Neural cell (in vitro differentiated cells): ENCODE measurements at regions not wholly inside any gene's neighbourhood (a gene's known extent, or its start where the extent isn't known, plus 50 kb on each side); places are given as distances from the start of the nearest gene placed in this dataset.

ENCODE experiments used
- H2AFZ ChIP-seq: fragments of 200-600, 300-800 bp; sonication (generic), shearing (Covaris generic); 2 replicates; pipeline ENCODE4 v1.6.0; 2014; ENCODE audit warnings: low read depth, mild to moderate bottlenecking, antibody characterized with exemption, low read length, moderate library complexity
- H3F3A ChIP-seq: fragments of 200-600 bp; shearing (Covaris generic); 2 replicates; pipeline ENCODE4 v1.6.1; 2016; ENCODE audit warnings: mild to moderate bottlenecking, moderate library complexity, mixed read lengths, antibody characterized with exemption, low read length; ENCODE audit not compliant: insufficient read depth, poor library complexity, severe bottlenecking
- H3K27ac ChIP-seq: fragments of 200-600, 300-800 bp; sonication (generic), shearing (Covaris generic); 2 replicates; pipeline ENCODE4 v1.5.1; 2014; ENCODE audit warnings: mild to moderate bottlenecking, low read length, moderate library complexity
- H3K27me3 ChIP-seq: fragments of 300-800, 200-600 bp; sonication (generic), shearing (Covaris generic); 2 replicates; pipeline ENCODE4 v1.6.0; 2014; ENCODE audit warnings: mild to moderate bottlenecking, low read depth, low read length, moderate library complexity; ENCODE audit not compliant: insufficient read depth
- H3K36me3 ChIP-seq: fragments of 300-800, 200-600 bp; sonication (generic), shearing (Covaris generic); 2 replicates; pipeline ENCODE4 v1.5.1; 2014; ENCODE audit warnings: mild to moderate bottlenecking, antibody characterized with exemption, low read length, moderate library complexity; ENCODE audit not compliant: insufficient read depth
- H3K4me2 ChIP-seq: fragments of 300-800, 200-600 bp; sonication (generic), shearing (Covaris generic); 2 replicates; pipeline ENCODE4 v1.6.0; 2014; ENCODE audit warnings: mild to moderate bottlenecking, low read length
- H3K4me3 ChIP-seq: fragments of 300-800, 200-600 bp; sonication (generic), shearing (Covaris generic); 2 replicates; pipeline ENCODE4 v1.5.1; 2014; ENCODE audit warnings: mild to moderate bottlenecking, low read length, moderate library complexity
- H3K79me2 ChIP-seq: fragments of 200-600 bp; shearing (Covaris generic); replicated peaks from 2 replicates; pipeline ENCODE4 v1.6.0; 2014; ENCODE audit warnings: mild to moderate bottlenecking, low read length, moderate library complexity; ENCODE audit not compliant: insufficient read depth
- H3K9ac ChIP-seq: fragments of 300-800, 200-600 bp; sonication (generic), shearing (Covaris generic); 2 replicates; pipeline ENCODE4 v1.6.1; 2016; ENCODE audit warnings: mild to moderate bottlenecking, low read length, mixed read lengths
- H3K9me2 ChIP-seq: fragments of 200-600 bp; shearing (Covaris generic); 2 replicates; pipeline ENCODE4 v1.6.1; 2016; ENCODE audit warnings: mild to moderate bottlenecking, low read length, mixed read lengths; ENCODE audit not compliant: insufficient read depth
- H3K9me3 ChIP-seq: fragments of 200-600, 300-800 bp; sonication (generic), shearing (Covaris generic); 2 replicates; pipeline ENCODE4 v1.6.1; 2016; ENCODE audit warnings: mild to moderate bottlenecking, mixed run types, low read length, moderate library complexity, mixed read lengths
- H4K20me1 ChIP-seq: fragments of 200-600 bp; shearing (Covaris generic); 2 replicates; pipeline ENCODE4 v1.6.1; 2016; ENCODE audit warnings: mild to moderate bottlenecking, mixed run types; ENCODE audit not compliant: insufficient read depth
- CTCF ChIP-seq: fragments of 450-650 bp; IDR thresholded peaks from 2 replicates; pipeline ENCODE4 v1.5.1; 2014; ENCODE audit warnings: antibody characterized with exemption, mild to moderate bottlenecking, moderate library complexity; ENCODE audit not compliant: poor library complexity, severe bottlenecking
- EP300 ChIP-seq: fragments of 450-650 bp; conservative IDR thresholded peaks from 2 replicates; pipeline ENCODE4 v1.6.1; 2014; ENCODE audit warnings: antibody characterized with exemption, mild to moderate bottlenecking, moderate library complexity; ENCODE audit not compliant: poor library complexity, severe bottlenecking
- EZH2 ChIP-seq: fragments of 200-600, 300-800 bp; shearing (Covaris generic), sonication (generic); IDR thresholded peaks from 2 replicates; pipeline ENCODE4 v1.6.1; 2014; ENCODE audit warnings: antibody characterized with exemption, low read length, borderline replicate concordance, mild to moderate bottlenecking; ENCODE audit not compliant: insufficient read depth, poor library complexity, severe bottlenecking
- MXI1 ChIP-seq: fragments of 450-650 bp; conservative IDR thresholded peaks from 2 replicates; pipeline ENCODE4 v1.6.1; 2014; ENCODE audit warnings: antibody characterized with exemption, mild to moderate bottlenecking; ENCODE audit not compliant: poor library complexity, severe bottlenecking
- POLR2AphosphoS5 ChIP-seq: IDR thresholded peaks from 2 replicates; pipeline ENCODE4 v1.6.1; 2012
- RAD21 ChIP-seq: fragments of 450-650 bp; conservative IDR thresholded peaks from 2 replicates; pipeline ENCODE4 v1.6.1; 2014; ENCODE audit warnings: antibody characterized with exemption, mild to moderate bottlenecking, moderate library complexity
- REST ChIP-seq: IDR thresholded peaks from 2 replicates; pipeline ENCODE4 v1.6.1; 2012; ENCODE audit warnings: borderline replicate concordance
- SMC3 ChIP-seq: fragments of 450-650 bp; conservative IDR thresholded peaks from 2 replicates; pipeline ENCODE4 v1.6.1; 2014; ENCODE audit warnings: antibody characterized with exemption, mild to moderate bottlenecking, moderate library complexity; ENCODE audit not compliant: poor library complexity
- TAF1 ChIP-seq: IDR thresholded peaks from 2 replicates; pipeline ENCODE4 v1.6.1; 2012; ENCODE audit warnings: low read depth

- Histone ChIP-seq H3K9me3 (no peaks in the 10 kb centered on the region), H3K36me3 (no peaks in the 10 kb centered on the region), H2AFZ (no peak overlapping the region), H3K4me3 (no peak overlapping the region), H4K20me1 (no peaks in the 10 kb centered on the region), H3K9me2 (no peaks in the 10 kb centered on the region), H3F3A (no peaks in the 10 kb centered on the region), H3K79me2 (no peaks in the 10 kb centered on the region), H3K27me3 (no peaks in the 10 kb centered on the region), H3K9ac (no peak overlapping the region), H3K4me2 (no peak overlapping the region), H3K27ac (no peak overlapping the region)
- no peak for TF ChIP-seq POLR2AphosphoS5
- TF ChIP-seq MXI1: no peak
- no peak for TF ChIP-seq EP300
- no peak for TF ChIP-seq REST
- TF ChIP-seq RAD21: no peak
- TF ChIP-seq SMC3: no peak
- TF ChIP-seq EZH2: no peak
- TF ChIP-seq CTCF: no peak
- TF ChIP-seq TAF1: no peak
These were observed 433.3 kb downstream of the SH3GL2 start for GRCh38 chr9:18012170-18012569.

- Histone ChIP-seq H3K79me2 (no peaks in the 10 kb centered on the region), H3K9me3 (no peaks in the 10 kb centered on the region), H3K9me2 (no peaks in the 10 kb centered on the region), H3K36me3 (no peaks in the 10 kb centered on the region), H3K27me3 (no peaks in the 10 kb centered on the region), H4K20me1 (no peaks in the 10 kb centered on the region), H3K27ac (no peak overlapping the region), H3K4me2 (no peak overlapping the region), H3F3A (no peaks in the 10 kb centered on the region), H3K9ac (no peak overlapping the region), H2AFZ (no peak overlapping the region), H3K4me3 (no peak overlapping the region)
- peak; percentile 68 for TF ChIP-seq POLR2AphosphoS5
- TF ChIP-seq SMC3: no peak
- no peak for TF ChIP-seq RAD21
- TF ChIP-seq EP300: peak; percentile 87
- no peak for TF ChIP-seq MXI1
- no peak for TF ChIP-seq EZH2
- TF ChIP-seq CTCF: no peak
- peak; percentile 73 for TF ChIP-seq REST
- no peak for TF ChIP-seq TAF1
These were observed 435.7 kb downstream of the SH3GL2 start for GRCh38 chr9:18014556-18014955.
